CD14-positive monocyte (primary cell): ENCODE measurements at regions not wholly inside any gene's neighbourhood (a gene's known extent, or its start where the extent isn't known, plus 50 kb on each side); places are given as distances from the start of the nearest gene placed in this dataset.

Experiments used
- DNase-seq, 3 donors: peaks; one replicate each; pipeline ENCODE4 v3.0.0-alpha.2; 2011 to 2022
- H2AFZ ChIP-seq: 2 replicates; pipeline ENCODE4 v1.6.0; 2012; ENCODE audit warnings: mild to moderate bottlenecking, low read depth, low read length, inconsistent platforms; ENCODE audit not compliant: insufficient read depth, poor library complexity, severe bottlenecking
- H3K27ac ChIP-seq, 2 donors: 1 replicate in 1 of 2; 2 replicates in 1 of 2; pipeline ENCODE4 v1.5.1; 2012 to 2013; ENCODE audit warnings: low read length in 2 of 2, control low read depth in 1 of 2, inconsistent platforms in 1 of 2, low read depth in 1 of 2, mild to moderate bottlenecking in 1 of 2
- H3K27me3 ChIP-seq, 2 donors: one replicate each; pipeline versions ENCODE4 v1.6.0 to v1.6.1; 2011 to 2013; ENCODE audit warnings: low read length in 2 of 2; ENCODE audit not compliant: control insufficient read depth in 2 of 2, insufficient read depth in 2 of 2
- H3K36me3 ChIP-seq, 2 donors: replicated peaks in 1 of 2; 1 replicate in 1 of 2; 2 replicates in 1 of 2; pipeline versions ENCODE4 v1.5.1 to v1.6.1; 2012 to 2013; ENCODE audit warnings: low read length in 2 of 2, control low read depth in 1 of 2, inconsistent platforms in 1 of 2, mild to moderate bottlenecking in 1 of 2; ENCODE audit not compliant: insufficient read depth in 2 of 2, control insufficient read depth in 1 of 2
- H3K4me1 ChIP-seq, 2 donors: 1 replicate in 1 of 2; 2 replicates in 1 of 2; pipeline versions ENCODE4 v1.5.1 to v1.6.1; 2012 to 2013; ENCODE audit warnings: low read length in 2 of 2, control low read depth in 1 of 2, inconsistent platforms in 1 of 2, mild to moderate bottlenecking in 1 of 2, moderate library complexity in 1 of 2; ENCODE audit not compliant: insufficient read depth in 2 of 2, control insufficient read depth in 1 of 2
- H3K4me2 ChIP-seq: replicated peaks from 2 replicates; pipeline ENCODE3; 2012; ENCODE audit warnings: low read length, moderate library complexity, mild to moderate bottlenecking; ENCODE audit not compliant: poor library complexity, severe bottlenecking; ENCODE audit errors: extremely low read depth
- H3K4me3 ChIP-seq, 3 experiments: fragments of 200-600 bp in 1 of 3; sonication (generic) in 1 of 3; replicated peaks in 1 of 3; 1 replicate in 2 of 3; 2 replicates in 1 of 3; pipeline ENCODE4 v1.5.1; 2011 to 2013; ENCODE audit warnings: low read length in 3 of 3, mild to moderate bottlenecking in 3 of 3, control low read depth in 2 of 3, low read depth in 2 of 3, inconsistent platforms in 1 of 3, moderate library complexity in 1 of 3
- H3K79me2 ChIP-seq: 2 replicates; pipeline ENCODE4 v1.6.0; 2012; ENCODE audit warnings: mild to moderate bottlenecking, control low read depth, inconsistent platforms, low read length, moderate library complexity; ENCODE audit not compliant: insufficient read depth
- H3K9ac ChIP-seq: 2 replicates; pipeline ENCODE4 v1.6.0; 2017; ENCODE audit warnings: low read length, mild to moderate bottlenecking; ENCODE audit not compliant: insufficient read depth, poor library complexity, severe bottlenecking
- H3K9me3 ChIP-seq, 2 donors: replicated peaks in 1 of 2; 1 replicate in 1 of 2; 2 replicates in 1 of 2; pipeline versions ENCODE4 v1.5.1 to v1.6.1; 2012 to 2013; ENCODE audit warnings: low read length in 2 of 2, control low read depth in 1 of 2; ENCODE audit not compliant: control insufficient read depth in 1 of 2, insufficient read depth in 1 of 2
- H4K20me1 ChIP-seq: 2 replicates; pipeline ENCODE4 v1.6.0; 2012; ENCODE audit warnings: mild to moderate bottlenecking, low read length, control low read depth, moderate library complexity; ENCODE audit not compliant: insufficient read depth
- H3K27ac Mint-ChIP-seq, 7 donors: one replicate each; pipeline ENCODE4 v1.8.0; 2020; ENCODE audit warnings: mild to moderate bottlenecking in 7 of 7, mixed read lengths in 7 of 7, moderate library complexity in 6 of 7, inconsistent platforms in 2 of 7
- H3K27me3 Mint-ChIP-seq, 3 donors: one replicate each; pipeline ENCODE4 v1.8.0; 2021 to 2022; ENCODE audit warnings: low read depth in 3 of 3, mild to moderate bottlenecking in 3 of 3, mixed read lengths in 3 of 3, moderate library complexity in 3 of 3, inconsistent platforms in 1 of 3
- H3K36me3 Mint-ChIP-seq, 2 donors: one replicate each; pipeline ENCODE4 v1.8.0; 2020; ENCODE audit warnings: mixed read lengths in 2 of 2, inconsistent platforms in 1 of 2, mild to moderate bottlenecking in 1 of 2
- H3K4me1 Mint-ChIP-seq: one replicate; pipeline ENCODE4 v1.8.0; 2020; ENCODE audit warnings: mild to moderate bottlenecking, mixed read lengths
- H3K4me3 Mint-ChIP-seq, 2 donors: one replicate each; pipeline ENCODE4 v1.8.0; 2020; ENCODE audit warnings: mild to moderate bottlenecking in 2 of 2, mixed read lengths in 2 of 2, moderate library complexity in 1 of 2
- H3K9me3 Mint-ChIP-seq, 7 donors: one replicate each; pipeline ENCODE4 v1.8.0; 2020 to 2022; ENCODE audit warnings: mixed read lengths in 7 of 7, mild to moderate bottlenecking in 6 of 7, moderate library complexity in 6 of 7, inconsistent platforms in 2 of 7
- WGBS: methylation state at CpG from one replicate; pipeline ENCODE4 v1.1.5; 2013; ENCODE audit warnings: missing lambda C conversion rate; ENCODE audit not compliant: insufficient coverage; 5-methylcytosine and 5-hydroxymethylcytosine counted together
- intact Hi-C, 2 donors: fragments of 100-400 bp; cut with micrococcal nuclease; formaldehyde crosslinking; loops; one replicate each; pipeline versions ENCODE4 v1.15.0 to v1.15.1; 2023
- TF ChIP-seq, protein P1 (sequence below): fragments of 200-600 bp; IDR thresholded peaks from one replicate; pipeline ENCODE4 v1.8.0; 2022; ENCODE audit warnings: antibody characterized with exemption, mild to moderate bottlenecking

DNA sequence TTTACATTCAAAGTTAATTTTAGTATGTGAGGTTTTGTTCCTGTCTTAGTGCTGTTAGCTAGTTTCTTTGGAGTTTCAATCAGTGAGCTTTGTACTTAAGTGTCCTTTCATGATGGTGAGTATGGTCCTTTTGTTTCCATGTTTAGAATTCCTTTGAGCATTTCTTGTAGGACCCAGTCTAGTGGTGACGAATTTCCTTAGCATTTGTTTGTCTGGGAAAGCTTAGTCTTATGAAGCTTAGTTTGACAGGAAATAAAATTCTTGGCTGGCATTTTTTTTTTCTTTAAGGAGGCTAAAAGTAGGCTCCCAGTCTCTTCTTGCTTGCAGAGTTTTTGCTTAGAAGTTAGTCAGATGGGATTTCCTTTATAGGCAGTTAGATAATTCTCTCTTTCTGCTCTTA is 209.2 kb upstream of the SEMA3C start:
- DNase-seq: no peak
- H3K4me1 ChIP-seq: no peaks in the 10 kb centered on the region
- H3K4me3 ChIP-seq: no peak overlapping the region
- H3K27me3 Mint-ChIP-seq: peaks cover 0 to 5% (median 0%) of the 10 kb centered on the region in 3 donors
- H2AFZ ChIP-seq: no peak overlapping the region
- H4K20me1 ChIP-seq: no peaks in the 10 kb centered on the region
- TF ChIP-seq, protein P1, sequence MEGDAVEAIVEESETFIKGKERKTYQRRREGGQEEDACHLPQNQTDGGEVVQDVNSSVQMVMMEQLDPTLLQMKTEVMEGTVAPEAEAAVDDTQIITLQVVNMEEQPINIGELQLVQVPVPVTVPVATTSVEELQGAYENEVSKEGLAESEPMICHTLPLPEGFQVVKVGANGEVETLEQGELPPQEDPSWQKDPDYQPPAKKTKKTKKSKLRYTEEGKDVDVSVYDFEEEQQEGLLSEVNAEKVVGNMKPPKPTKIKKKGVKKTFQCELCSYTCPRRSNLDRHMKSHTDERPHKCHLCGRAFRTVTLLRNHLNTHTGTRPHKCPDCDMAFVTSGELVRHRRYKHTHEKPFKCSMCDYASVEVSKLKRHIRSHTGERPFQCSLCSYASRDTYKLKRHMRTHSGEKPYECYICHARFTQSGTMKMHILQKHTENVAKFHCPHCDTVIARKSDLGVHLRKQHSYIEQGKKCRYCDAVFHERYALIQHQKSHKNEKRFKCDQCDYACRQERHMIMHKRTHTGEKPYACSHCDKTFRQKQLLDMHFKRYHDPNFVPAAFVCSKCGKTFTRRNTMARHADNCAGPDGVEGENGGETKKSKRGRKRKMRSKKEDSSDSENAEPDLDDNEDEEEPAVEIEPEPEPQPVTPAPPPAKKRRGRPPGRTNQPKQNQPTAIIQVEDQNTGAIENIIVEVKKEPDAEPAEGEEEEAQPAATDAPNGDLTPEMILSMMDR: no peak
- intact Hi-C loops: no loop called here
- no peaks in the 10 kb centered on the region for H3K36me3 Mint-ChIP-seq
- no peak overlapping the region for H3K27ac Mint-ChIP-seq
- H3K27ac ChIP-seq: no peak overlapping the region
- H3K4me3 Mint-ChIP-seq: no peak overlapping the region
- peaks cover 18 to 20% of the 10 kb centered on the region in 2 donors for H3K9me3 ChIP-seq
- H3K27me3 ChIP-seq: no peaks in the 10 kb centered on the region
- H3K36me3 ChIP-seq: no peaks in the 10 kb centered on the region
- H3K4me2 ChIP-seq: no peak overlapping the region
- no peak overlapping the region for H3K9ac ChIP-seq
- peaks cover 14 to 39% (median 29%) of the 10 kb centered on the region in 7 donors for H3K9me3 Mint-ChIP-seq
- H3K79me2 ChIP-seq: no peaks in the 10 kb centered on the region
- 71% methylated on average over 1 of the region's 1 CpG for WGBS
- no peaks in the 10 kb centered on the region for H3K4me1 Mint-ChIP-seq

DNA sequence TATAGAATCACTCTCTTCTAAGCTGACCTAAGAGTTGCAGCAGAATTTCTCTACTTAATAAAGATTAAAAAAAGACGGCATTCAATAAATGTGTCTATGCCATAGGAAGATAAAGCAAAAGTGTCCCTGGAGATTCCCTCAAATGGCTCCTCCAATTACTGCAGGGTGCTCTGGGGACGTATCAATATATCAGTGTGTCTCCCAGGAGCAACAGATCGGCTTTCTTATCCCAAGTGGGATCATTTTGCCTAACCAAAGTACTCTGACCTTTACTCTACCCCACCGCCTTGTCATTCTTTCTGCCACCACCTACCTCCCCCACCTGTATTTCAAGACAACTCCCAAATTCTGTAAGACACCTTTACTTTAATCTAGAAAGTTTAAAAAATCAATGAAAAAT is 202.0 kb upstream of the SEMA3C start:
- Mint-ChIP-seq H3K4me1 (no peaks in the 10 kb centered on the region), H3K27me3 (peaks cover 0 to 2% (median 0%) of the 10 kb centered on the region in 3 donors), H3K4me3 (no peak overlapping the region), H3K36me3 (no peaks in the 10 kb centered on the region), H3K9me3 (peaks cover 0 to 3% (median 0%) of the 10 kb centered on the region in 7 donors), H3K27ac (no peak overlapping the region)
- WGBS: 100% methylated on average over 2 of the region's 4 CpGs
- DNase-seq: no peak
- intact Hi-C loops: no loop called here
- Histone ChIP-seq H3K9me3 (no peaks in the 10 kb centered on the region), H3K27me3 (no peaks in the 10 kb centered on the region), H3K4me1 (no peaks in the 10 kb centered on the region), H4K20me1 (no peaks in the 10 kb centered on the region), H3K79me2 (no peaks in the 10 kb centered on the region), H3K36me3 (no peaks in the 10 kb centered on the region), H2AFZ (no peak overlapping the region), H3K9ac (no peak overlapping the region), H3K4me2 (no peak overlapping the region), H3K27ac (no peak overlapping the region), H3K4me3 (no peak overlapping the region)
- TF ChIP-seq, protein P1: no peak
